HepG2 (cell line): ENCODE measurements at regions not wholly inside any gene's neighbourhood (a gene's known extent, or its start where the extent isn't known, plus 50 kb on each side); places are given as distances from the start of the nearest gene placed in this dataset.

Source experiments
- BORCS8-MEF2B ChIP-seq: sonication (generic); formaldehyde crosslinking; IDR thresholded peaks from 2 replicates; pipeline ENCODE4 v1.8.0; 2022; ENCODE audit warnings: mild to moderate bottlenecking, missing genetic modification reagents
- MBNL3 ChIP-seq: fragments of 250-450 bp; sonication (Bioruptor Pico); conservative IDR thresholded peaks from 2 replicates; pipeline ENCODE4 v1.8.0; 2022; ENCODE audit warnings: mild to moderate bottlenecking, inconsistent platforms
- TEAD3 ChIP-seq: optimal IDR thresholded peaks from 2 replicates; pipeline ENCODE3; 2016; ENCODE audit warnings: borderline replicate concordance
- TP53 ChIP-seq: sonication (generic); formaldehyde crosslinking; conservative IDR thresholded peaks from 2 replicates; pipeline ENCODE4 v1.4.0; 2020; ENCODE audit warnings: missing genetic modification reagents
- XBP1 ChIP-seq: sonication (generic); formaldehyde crosslinking; IDR thresholded peaks from 2 replicates; pipeline ENCODE4 v1.5.0; 2020; ENCODE audit warnings: missing genetic modification reagents
- ZNF121 ChIP-seq: sonication (generic); formaldehyde crosslinking; IDR thresholded peaks from 2 replicates; pipeline ENCODE4 v1.5.0; 2020; ENCODE audit warnings: mild to moderate bottlenecking, missing genetic modification reagents
- ZNF138 ChIP-seq: sonication (generic); formaldehyde crosslinking; IDR thresholded peaks from 2 replicates; pipeline ENCODE4 v1.5.0; 2020; ENCODE audit warnings: mild to moderate bottlenecking, low read depth, missing genetic modification reagents
- ZNF143 ChIP-seq: sonication (generic); formaldehyde crosslinking; IDR thresholded peaks from 2 replicates; pipeline ENCODE4 v1.4.0; 2020; ENCODE audit warnings: missing genetic modification reagents
- ZNF567 ChIP-seq: sonication (generic); formaldehyde crosslinking; IDR thresholded peaks from 2 replicates; pipeline ENCODE4 v1.8.1; 2023; ENCODE audit warnings: mild to moderate bottlenecking, missing genetic modification reagents, borderline replicate concordance
- ZNF652 ChIP-seq: IDR thresholded peaks from 2 replicates; pipeline ENCODE4 v1.6.1; 2016; ENCODE audit warnings: low read depth, borderline replicate concordance
- TF ChIP-seq, protein P1 (sequence below): sonication (generic); formaldehyde crosslinking; IDR thresholded peaks from 2 replicates; pipeline ENCODE4 v1.8.0; 2022; ENCODE audit warnings: mild to moderate bottlenecking, missing genetic modification reagents, moderate library complexity
- TF ChIP-seq, protein P2 (sequence below): sonication (generic); formaldehyde crosslinking; IDR thresholded peaks from 2 replicates; pipeline ENCODE4 v1.4.0; 2020; ENCODE audit warnings: mild to moderate bottlenecking, missing genetic modification reagents
- TF ChIP-seq, protein P3 (sequence below), 2 experiments: fragments of 450-650 bp in 1 of 2; sonication (generic) in 1 of 2; formaldehyde crosslinking in 1 of 2; IDR thresholded peaks; 2 replicates each; pipeline versions ENCODE4 v1.6.1 to v1.8.0; 2016 to 2022; ENCODE audit warnings: antibody characterized with exemption in 1 of 2, mild to moderate bottlenecking in 1 of 2, missing genetic modification reagents in 1 of 2
- TF ChIP-seq, protein P4 (sequence below): sonication (generic); formaldehyde crosslinking; IDR thresholded peaks from 2 replicates; pipeline ENCODE4 v1.4.0; 2020; ENCODE audit warnings: missing genetic modification reagents

DNA sequence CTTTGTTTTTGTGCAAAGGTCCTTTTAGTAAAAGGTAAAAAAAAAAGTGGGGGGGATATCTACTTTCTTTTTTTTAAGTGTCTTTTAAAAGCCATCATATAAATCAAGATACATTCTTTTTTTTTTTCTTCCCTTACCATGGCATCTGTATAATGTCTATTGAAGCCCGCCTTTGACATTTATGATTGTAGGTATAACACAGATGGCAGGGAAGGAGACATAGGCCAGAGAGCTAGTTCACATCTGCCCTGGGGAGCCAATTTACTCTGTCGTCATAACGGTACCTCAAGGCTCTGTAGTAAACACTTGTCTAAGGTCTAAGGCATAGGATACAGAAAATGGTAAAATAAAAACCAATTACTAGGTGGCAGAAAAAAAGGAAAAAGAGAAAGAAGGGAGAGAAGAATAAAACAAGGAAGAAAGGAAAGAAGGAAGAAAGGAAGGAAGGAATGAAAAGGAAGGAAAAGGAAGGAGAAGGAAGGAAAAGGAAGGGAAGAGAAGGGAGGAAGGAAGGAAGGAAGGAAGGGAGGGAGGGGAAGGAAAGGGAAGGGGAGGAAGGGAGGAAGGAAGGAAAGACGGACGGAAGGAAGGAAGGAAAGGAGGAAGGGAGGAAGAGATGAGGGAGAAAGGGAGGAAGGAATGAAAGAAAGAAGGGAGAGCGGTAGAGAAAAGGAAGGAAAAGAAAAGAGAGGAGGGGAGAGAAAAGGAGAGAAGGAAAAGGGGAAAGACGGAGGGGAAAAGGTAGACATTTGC, 343.5 kb downstream of the RBM43 start (continued):
- TF ChIP-seq, protein P1, sequence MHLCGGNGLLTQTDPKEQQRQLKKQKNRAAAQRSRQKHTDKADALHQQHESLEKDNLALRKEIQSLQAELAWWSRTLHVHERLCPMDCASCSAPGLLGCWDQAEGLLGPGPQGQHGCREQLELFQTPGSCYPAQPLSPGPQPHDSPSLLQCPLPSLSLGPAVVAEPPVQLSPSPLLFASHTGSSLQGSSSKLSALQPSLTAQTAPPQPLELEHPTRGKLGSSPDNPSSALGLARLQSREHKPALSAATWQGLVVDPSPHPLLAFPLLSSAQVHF (CRISPR knock-in tag): no peak
- no peak for TF ChIP-seq MBNL3 (CRISPR knock-in tag)
- TF ChIP-seq XBP1 (CRISPR knock-in tag): no peak
- no peak for TF ChIP-seq ZNF121 (CRISPR knock-in tag)
- no peak for TF ChIP-seq TP53 (CRISPR knock-in tag)
- no peak for TF ChIP-seq BORCS8-MEF2B (CRISPR knock-in tag)
- TF ChIP-seq, protein P2, sequence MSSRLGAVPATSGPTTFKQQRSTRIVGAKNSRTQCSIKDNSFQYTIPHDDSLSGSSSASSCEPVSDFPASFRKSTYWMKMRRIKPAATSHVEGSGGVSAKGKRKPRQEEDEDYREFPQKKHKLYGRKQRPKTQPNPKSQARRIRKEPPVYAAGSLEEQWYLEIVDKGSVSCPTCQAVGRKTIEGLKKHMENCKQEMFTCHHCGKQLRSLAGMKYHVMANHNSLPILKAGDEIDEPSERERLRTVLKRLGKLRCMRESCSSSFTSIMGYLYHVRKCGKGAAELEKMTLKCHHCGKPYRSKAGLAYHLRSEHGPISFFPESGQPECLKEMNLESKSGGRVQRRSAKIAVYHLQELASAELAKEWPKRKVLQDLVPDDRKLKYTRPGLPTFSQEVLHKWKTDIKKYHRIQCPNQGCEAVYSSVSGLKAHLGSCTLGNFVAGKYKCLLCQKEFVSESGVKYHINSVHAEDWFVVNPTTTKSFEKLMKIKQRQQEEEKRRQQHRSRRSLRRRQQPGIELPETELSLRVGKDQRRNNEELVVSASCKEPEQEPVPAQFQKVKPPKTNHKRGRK (CRISPR knock-in tag): peak; percentile 59; the same call in 1 of the 2 replicates
- no peak for TF ChIP-seq ZNF652 (CRISPR knock-in tag)
- no peak for TF ChIP-seq TEAD3 (CRISPR knock-in tag)
- TF ChIP-seq, protein P3, sequence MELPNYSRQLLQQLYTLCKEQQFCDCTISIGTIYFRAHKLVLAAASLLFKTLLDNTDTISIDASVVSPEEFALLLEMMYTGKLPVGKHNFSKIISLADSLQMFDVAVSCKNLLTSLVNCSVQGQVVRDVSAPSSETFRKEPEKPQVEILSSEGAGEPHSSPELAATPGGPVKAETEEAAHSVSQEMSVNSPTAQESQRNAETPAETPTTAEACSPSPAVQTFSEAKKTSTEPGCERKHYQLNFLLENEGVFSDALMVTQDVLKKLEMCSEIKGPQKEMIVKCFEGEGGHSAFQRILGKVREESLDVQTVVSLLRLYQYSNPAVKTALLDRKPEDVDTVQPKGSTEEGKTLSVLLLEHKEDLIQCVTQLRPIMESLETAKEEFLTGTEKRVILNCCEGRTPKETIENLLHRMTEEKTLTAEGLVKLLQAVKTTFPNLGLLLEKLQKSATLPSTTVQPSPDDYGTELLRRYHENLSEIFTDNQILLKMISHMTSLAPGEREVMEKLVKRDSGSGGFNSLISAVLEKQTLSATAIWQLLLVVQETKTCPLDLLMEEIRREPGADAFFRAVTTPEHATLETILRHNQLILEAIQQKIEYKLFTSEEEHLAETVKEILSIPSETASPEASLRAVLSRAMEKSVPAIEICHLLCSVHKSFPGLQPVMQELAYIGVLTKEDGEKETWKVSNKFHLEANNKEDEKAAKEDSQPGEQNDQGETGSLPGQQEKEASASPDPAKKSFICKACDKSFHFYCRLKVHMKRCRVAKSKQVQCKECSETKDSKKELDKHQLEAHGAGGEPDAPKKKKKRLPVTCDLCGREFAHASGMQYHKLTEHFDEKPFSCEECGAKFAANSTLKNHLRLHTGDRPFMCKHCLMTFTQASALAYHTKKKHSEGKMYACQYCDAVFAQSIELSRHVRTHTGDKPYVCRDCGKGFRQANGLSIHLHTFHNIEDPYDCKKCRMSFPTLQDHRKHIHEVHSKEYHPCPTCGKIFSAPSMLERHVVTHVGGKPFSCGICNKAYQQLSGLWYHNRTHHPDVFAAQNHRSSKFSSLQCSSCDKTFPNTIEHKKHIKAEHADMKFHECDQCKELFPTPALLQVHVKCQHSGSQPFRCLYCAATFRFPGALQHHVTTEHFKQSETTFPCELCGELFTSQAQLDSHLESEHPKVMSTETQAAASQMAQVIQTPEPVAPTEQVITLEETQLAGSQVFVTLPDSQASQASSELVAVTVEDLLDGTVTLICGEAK (IDR thresholded peaks at IDR 0.05): 0 out of 2 replicates have a peak, but pooled peaks have one; percentile 2
- TF ChIP-seq, protein P3 (CRISPR knock-in tag; IDR thresholded peaks at IDR 0.05): no peak
- TF ChIP-seq ZNF143 (CRISPR knock-in tag): no peak
- TF ChIP-seq ZNF138 (CRISPR knock-in tag): no peak
- TF ChIP-seq, protein P4, sequence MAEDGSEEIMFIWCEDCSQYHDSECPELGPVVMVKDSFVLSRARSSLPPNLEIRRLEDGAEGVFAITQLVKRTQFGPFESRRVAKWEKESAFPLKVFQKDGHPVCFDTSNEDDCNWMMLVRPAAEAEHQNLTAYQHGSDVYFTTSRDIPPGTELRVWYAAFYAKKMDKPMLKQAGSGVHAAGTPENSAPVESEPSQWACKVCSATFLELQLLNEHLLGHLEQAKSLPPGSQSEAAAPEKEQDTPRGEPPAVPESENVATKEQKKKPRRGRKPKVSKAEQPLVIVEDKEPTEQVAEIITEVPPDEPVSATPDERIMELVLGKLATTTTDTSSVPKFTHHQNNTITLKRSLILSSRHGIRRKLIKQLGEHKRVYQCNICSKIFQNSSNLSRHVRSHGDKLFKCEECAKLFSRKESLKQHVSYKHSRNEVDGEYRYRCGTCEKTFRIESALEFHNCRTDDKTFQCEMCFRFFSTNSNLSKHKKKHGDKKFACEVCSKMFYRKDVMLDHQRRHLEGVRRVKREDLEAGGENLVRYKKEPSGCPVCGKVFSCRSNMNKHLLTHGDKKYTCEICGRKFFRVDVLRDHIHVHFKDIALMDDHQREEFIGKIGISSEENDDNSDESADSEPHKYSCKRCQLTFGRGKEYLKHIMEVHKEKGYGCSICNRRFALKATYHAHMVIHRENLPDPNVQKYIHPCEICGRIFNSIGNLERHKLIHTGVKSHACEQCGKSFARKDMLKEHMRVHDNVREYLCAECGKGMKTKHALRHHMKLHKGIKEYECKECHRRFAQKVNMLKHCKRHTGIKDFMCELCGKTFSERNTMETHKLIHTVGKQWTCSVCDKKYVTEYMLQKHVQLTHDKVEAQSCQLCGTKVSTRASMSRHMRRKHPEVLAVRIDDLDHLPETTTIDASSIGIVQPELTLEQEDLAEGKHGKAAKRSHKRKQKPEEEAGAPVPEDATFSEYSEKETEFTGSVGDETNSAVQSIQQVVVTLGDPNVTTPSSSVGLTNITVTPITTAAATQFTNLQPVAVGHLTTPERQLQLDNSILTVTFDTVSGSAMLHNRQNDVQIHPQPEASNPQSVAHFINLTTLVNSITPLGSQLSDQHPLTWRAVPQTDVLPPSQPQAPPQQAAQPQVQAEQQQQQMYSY (CRISPR knock-in tag): no peak
- no peak for TF ChIP-seq ZNF567
